ENCODE measurements at regions not wholly inside any gene's neighbourhood (a gene's known extent, or its start where the extent isn't known, plus 50 kb on each side); places are given as distances from the start of the nearest gene placed in this dataset.

DNA sequence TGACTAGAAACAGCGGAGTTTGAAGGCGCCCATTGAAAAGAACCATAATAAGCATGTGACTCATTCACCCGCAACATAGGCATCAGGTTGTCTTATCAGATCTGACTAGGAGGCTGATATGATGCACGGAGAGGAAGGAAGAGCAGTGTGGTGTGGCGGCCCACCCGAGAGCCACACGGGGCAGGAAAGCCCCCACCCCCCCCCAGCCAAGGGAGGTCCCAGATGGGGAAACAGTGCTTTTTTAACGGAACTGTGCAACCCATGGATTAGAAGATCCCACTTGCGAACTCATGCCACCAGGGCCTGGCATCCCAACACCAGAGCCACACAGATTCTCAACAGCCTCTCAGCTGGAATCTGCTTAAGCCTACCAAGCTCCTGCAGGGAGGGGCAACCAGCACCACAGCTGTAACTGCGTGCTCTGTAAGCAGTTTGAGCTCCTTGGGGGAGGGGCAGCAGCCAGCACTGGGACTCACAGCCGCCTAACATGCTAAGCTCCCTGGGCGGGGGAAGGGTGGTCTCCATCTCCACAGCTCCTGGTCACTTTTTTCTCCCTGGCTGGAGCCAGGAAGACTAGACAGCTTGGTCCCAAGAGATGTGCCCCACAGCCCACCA lies 466.2 kb downstream of the PDGFC start:
- POLR2A ChIA-PET: no interaction called here
- CTCF ChIA-PET: no interaction called here

DNA sequence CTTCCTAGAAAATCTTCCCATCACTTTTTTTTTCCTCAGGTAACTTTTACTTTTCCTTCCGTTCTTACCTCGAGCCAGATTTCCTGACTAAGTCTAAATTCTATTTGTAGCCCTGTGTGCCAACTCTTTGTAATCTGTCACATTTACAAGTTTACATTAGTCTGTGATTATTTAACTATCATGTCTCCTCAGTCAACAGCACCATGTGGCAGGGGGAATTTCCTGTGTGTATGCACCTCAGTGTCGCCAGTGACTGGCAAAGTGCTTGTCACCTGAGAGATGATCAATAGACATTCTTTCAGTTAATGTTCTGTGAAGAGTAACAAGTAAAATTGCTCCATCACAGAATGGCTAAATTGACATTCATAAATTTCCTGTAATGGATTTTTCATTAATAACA lies 468.5 kb downstream of the PDGFC start:
- POLR2A ChIA-PET: no interaction called here

DNA sequence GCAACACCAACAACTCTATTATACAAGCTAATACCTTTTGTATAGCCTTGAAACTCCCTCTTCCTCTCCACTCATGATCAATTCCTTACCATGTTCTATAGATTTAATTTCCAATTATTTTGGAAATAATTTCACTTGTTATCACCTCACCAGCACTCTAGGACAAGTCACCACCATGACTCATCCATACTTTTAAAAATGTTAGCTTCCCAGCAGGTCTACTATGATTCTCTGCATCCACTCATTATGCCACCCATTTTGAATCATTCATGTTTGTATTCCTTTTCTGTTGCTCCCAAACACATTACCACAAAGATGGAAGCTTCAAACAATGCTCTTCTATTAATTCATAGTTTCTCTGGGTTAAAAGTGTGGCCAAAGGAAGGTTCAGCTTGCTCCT lies 469.6 kb downstream of the PDGFC start:
- POLR2A ChIA-PET: no interaction called here
- CTCF ChIA-PET: no interaction called here

More for the DNA sequence above, 468.5 kb downstream of the PDGFC start:
- CTCF ChIA-PET: no interaction called here

DNA sequence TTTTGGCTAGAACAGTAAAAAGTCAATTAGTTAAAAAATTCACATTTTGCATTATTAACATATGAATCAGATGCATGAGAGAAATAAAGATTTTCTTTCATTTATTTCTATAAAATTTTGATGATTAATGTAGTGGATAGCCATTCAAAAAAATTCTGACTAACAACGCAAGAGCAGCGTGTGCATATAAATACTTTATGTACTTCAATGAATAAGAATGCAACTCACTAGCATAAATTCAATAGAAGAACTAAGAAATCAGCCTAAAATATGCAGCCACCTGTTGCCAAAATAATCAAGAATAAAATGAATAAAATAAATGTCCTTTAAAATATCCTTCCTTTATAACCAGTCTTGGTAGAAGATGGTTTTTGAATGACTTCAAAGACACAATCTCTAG lies 471.9 kb downstream of the PDGFC start:
- CTCF ChIA-PET: no interaction called here
- POLR2A ChIA-PET: no interaction called here

DNA sequence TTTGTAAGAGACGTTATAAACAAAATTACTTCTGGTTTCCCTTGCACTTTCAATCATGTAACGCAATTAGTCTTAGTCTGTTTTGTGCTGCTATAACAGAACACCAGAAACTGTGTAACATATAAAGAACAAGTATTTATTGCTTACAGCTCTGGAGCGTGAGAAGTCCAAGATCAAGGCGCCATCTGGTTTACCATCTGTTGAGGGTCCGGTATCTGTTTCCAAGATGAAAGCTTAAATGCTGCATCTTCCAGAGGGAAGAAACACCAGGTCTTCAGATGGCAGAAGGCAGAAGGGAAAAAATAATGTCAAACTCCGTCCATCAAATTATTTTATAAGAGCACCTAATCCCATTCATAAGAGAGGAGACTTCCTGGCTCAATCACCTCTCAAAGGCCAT lies 474.1 kb downstream of the PDGFC start:
- POLR2A ChIA-PET: no interaction called here

DNA sequence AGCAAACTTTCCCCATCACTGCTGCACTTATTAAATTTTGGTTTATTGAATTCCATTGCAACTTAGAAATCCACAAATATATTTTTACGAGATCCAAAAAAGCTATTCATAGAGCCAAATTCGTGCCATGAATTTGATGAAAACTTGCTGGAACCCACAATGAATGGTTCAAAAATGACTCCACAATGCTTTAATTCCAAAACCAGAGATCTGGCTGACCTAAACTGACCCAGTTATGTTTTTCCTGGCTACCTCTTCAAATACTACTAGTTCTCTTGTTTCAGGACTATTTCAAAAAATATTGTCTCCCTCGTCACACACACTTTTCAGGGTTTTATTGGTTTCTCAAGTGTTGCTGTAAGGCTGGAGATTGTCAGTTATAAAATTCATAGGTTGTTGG lies 474.8 kb downstream of the PDGFC start:
- ChIA-PET POLR2A (no interaction called here), CTCF (no interaction called here)

More for the DNA sequence above, 474.1 kb downstream of the PDGFC start:
- CTCF ChIA-PET: no interaction called here

DNA sequence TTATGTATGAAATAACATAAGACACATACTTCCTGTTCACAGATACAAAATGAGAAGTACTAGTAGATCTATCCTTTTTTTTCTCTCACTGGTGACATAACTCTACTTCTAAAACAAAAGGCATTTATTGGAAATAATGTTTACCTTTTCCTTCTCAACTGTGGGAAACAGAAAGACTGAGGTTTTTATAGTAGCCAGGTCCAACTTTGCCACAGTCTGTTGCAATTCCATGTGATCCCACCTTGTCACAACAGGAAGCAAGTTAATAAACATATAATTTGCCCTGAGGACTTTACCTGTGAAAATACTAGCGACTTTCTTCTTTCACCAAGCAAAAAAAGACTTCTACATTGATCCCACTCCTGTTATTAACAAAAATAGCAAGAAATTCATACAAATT lies 475.8 kb downstream of the PDGFC start:
- POLR2A ChIA-PET: no interaction called here
- CTCF ChIA-PET: no interaction called here

DNA sequence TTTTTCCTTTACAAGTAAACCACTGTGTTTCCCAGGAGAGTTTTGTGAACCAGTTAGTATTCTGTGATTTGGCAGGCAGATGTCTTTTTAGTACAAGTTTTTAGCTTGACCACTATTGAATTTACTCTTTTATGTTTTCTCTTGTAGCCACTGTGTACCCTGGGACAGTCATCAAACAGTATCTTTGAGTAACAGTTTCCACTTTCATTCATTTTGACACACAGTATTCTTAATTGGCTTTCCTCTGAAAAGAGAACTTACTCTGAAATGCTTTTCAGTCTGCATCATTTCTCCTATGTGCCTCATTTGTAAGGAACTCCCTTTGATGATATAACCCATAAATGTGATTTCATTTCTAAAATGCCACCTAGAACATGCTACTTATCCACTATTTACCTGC lies 476.5 kb downstream of the PDGFC start:
- CTCF ChIA-PET: no interaction called here
- POLR2A ChIA-PET: no interaction called here

DNA sequence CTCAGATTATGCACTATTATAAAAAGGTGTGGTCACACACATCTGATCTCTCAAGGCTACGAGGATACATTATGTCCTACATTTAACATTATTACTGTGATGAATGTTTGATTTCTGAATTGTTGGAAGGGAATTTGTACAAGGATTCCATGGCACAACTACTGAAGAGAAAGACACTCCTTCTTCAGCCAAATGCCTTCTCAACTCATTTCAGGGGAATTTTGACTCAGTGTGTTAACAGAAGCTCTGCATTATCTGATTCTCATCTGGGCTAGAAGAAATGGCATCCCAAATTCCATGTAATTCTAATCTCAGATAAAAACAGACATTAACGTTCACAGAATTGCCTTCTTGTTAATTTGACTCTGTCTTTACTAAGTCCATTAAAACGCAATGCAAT lies 477.7 kb downstream of the PDGFC start:
- POLR2A ChIA-PET: no interaction called here
- CTCF ChIA-PET: no interaction called here

DNA sequence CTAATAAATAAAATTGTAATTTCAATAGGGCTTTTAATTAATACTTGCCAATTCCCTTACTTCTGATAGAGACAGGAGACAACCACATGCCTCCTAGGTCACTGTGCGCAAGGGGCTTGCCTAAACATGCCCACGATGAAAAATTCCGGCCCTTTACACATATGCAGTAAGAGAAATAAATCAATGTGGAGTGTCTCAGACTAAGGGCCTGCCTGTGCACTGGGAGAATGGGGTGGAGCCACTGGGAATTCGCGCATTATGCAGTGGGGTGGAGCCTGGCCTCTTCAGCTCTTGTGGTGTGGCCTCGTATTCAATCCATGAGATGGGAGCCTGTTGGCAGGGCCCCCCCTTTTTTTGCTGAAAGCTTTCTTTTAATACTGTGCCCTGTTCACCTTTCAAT lies 484.5 kb downstream of the PDGFC start:
- CTCF ChIA-PET: no interaction called here
- POLR2A ChIA-PET: no interaction called here

DNA sequence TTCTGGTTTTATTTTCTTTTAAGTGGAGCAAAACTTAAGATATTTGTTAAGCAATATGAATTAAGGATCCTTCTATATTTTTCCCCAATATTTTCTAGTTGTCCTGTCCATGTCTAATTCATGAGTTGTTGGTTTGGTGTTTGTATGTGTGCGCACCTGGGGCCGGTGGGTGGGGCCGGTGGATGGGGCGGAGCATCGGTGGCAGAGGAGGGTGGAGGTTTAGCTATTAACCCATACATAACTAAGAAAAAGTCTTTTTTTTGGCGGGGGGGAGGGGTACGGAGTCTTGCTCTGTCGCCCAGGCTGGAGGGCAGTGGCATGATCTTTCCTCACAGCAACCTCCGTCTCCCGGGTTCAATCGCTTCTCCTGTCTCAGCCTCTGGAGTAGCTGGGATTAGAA lies 489.8 kb downstream of the PDGFC start:
- ChIA-PET POLR2A (no interaction called here), CTCF (no interaction called here)

DNA sequence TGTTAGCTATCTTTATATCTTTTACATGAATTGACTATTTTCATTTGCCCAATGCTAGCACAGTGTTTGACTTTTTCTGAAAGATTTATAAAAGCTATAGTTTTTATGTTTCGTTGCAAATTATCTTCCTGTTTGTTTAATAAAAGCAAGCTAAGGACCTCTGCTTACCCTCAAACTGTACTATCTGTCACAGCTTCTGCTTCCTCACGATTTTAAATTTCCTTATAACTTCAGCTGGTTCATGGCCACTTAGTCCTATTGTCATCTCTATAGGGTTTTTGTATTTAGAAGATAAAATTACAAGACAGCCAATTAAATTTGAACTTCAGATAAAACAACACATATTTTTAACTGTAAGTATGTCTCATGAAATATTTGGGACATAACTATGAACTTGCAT lies 494.0 kb downstream of the PDGFC start:
- POLR2A ChIA-PET: no interaction called here
- CTCF ChIA-PET: no interaction called here

DNA sequence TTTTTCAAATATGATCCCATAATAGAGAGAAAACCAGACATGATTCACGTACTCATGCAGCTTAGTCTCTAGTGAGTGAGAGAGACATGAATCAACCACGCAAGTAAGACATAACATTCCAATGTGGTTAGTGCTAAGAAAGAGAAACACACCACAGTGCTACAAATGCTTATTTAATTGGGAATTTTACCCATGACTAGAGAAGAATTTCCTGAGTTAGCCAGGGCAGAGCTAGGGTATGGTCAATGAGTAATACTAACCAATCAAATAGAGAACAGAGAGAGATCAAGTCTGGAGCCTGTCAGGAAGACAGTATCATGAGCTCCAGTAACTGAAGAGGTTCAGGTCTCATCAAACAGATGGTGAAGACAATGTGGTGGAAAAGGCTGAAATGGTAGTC lies 495.2 kb downstream of the PDGFC start:
- POLR2A ChIA-PET: no interaction called here
- CTCF ChIA-PET: no interaction called here

DNA sequence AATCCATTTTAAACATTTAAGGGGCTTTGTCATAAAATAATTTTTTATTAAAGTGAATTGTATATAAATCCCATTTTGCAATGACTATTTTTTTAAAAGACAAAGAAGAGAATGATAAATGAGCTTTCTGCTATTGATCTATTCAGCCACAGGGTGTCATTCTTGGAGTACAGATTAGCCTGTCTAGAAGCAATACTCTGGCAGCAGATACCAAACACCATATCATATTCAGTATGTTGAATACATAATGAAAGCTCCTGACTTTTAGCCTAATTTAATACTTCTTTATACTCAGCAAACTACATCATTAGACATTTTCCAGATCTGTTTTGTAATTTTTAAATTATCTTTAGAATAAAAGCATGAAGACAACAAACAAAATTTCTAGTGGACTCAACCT lies 496.3 kb downstream of the PDGFC start:
- ChIA-PET POLR2A (no interaction called here), CTCF (no interaction called here)

DNA sequence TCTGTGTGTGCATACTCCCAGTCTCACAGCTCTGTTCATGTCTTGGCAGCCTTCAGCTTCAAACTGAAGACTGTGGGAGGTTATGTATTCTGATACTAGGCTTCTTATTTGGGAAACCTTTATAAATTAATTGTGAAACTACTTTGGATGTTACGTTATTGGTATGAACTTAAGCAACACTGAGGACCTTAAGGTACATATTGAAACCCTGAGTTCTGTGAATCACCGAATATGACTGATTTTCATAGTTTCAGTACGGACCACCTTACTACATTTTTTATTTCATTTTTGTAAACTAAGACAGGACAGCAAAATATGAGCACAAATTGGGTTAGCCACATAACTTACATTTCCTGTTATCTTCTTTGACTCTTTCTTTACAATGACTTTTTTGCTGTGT lies 498.4 kb downstream of the PDGFC start:
- ChIA-PET POLR2A (no interaction called here), CTCF (no interaction called here)

DNA sequence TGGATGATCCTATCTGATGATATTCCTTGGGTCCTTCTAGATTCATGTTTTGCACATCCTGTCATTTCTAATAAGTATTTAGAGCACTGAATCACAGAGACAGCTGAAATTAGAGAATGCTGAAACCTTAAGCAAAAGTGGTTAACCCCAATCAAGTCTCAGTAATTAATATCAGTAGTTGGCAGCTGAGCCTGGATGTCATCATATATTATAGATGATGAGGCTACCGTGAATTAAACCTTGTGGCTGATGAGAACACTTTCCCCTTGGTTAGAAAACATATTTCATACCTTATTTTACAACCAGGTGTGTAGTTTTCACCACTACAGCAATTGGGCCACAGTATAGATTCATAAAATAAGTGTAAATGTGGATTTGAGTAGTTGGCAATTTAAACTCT lies 499.0 kb downstream of the PDGFC start:
- ChIA-PET POLR2A (no interaction called here), CTCF (no interaction called here)

DNA sequence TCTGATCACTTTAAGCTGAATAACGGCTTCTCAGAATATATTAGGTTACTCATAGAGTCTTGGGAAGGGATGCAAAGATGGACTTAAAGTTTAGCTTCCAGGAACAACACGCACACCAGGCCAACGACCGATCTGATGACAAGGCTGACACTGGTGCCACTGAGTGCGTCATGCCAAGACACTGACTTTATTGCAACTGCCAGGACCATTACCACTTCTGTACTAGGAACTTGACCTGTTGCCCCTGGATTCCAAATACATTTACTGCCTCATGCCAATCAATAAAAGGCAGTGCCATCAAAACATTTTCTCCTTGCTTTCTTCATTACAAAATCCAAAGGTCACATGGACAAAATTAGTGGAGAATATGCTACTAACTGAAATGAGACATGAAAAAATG lies 505.9 kb upstream of the CTSO start:
- CTCF ChIA-PET: no interaction called here
- POLR2A ChIA-PET: no interaction called here

DNA sequence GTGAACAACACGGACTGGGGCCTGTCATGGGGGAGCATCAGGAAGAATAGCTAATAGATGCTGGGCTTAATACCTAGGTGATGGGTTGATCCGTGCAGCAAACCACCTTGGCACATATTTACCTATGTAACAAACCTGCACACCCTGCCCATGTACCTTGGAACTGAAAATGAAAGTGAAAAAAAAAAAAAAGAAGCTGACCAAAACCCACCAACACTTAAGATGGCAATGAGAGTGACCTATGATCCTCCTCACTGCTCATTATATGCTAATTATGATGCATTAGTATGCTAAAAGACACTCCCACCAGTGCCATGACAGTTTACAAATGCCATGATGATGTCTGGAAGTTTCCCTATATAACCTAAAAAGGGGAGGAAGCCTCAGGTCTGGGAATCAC lies 503.2 kb upstream of the CTSO start:
- CTCF ChIA-PET: no interaction called here
- POLR2A ChIA-PET: no interaction called here

DNA sequence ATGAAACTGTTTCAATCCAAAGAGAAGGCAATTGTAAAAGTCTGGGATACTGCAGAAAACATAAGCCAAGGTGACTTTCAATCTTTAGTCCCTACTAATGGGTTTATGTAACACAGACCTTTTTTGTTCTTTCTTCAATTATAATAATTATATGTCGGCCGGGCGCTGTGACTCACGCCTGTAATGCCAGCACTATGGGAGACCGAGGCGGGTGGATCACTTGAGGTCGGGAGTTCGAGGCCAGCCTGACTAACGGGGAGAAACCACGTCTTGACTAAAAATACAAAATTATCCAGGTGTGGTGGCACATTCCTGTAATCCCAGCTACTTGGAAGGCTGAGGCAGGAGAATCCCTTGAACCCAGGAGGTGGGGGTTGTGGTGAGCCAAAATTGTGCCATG lies 489.8 kb upstream of the CTSO start:
- POLR2A ChIA-PET: no interaction called here
- CTCF ChIA-PET: no interaction called here

DNA sequence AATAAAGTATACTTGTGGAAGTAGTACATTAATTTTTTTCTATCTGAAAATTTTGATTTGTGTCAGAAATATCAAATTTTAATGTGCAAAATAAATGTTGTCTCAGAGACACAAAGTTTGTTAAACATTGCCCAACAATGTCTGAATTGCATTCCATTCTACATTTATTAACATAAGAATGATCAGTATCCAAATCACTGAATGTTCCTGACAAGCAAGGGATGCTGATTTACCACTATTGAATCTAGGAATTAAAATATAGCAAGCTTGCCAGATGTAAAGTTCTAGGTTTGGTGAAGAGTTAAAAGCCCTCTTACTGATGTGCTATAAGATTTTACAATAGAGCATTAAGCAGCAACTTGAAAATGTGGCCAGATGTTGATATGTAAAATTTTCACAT lies 489.2 kb upstream of the CTSO start:
- CTCF ChIA-PET: no interaction called here
- POLR2A ChIA-PET: no interaction called here

DNA sequence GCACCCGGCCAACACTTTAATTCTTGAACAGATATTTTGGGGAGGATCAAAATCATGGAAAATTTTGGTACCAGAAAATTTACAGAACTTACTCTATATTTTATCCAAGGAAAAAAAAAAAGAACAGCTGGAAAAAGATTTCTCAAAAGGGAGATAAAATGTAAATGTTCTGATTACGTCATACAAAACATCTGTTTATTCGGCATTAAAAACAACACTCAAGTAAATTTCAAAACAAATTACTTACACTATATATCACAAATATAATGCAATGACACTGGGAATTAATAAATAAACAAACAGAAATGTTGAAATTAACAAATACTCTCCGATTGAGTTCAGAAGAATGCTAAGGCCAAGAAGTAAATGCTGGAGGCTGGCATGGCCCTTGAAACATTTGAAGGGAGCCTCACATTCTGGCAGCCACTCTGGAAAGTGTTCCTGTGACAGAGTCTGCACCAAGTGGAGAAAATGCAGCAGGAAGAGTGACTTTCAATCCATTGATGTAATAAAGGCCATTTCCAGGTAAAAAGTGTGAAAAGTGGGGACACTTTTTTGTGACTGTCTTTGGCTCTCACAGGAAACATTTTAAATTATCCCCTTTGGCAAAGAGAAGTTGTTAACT lies 486.0 kb upstream of the CTSO start:
- CTCF ChIA-PET: no interaction called here
- POLR2A ChIA-PET: no interaction called here

DNA sequence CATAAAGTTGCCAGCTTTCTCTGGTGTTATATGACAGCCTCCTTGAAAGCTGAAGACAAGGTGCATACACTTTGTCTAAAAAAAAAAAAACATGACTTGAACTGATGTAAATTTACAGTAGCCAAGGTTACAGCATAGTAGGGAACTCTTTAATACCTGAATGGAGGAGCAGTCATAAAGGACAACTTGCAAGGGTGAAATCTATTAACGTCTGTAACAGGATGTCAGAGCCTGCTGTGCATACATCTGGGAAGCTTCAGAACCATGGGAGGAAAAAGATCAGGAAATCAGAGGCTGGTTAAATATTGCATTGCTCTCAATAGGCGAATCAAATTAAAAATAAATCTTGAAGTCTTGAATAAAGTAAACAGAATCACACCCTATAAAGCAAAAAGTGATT lies 484.0 kb upstream of the CTSO start:
- ChIA-PET CTCF (no interaction called here), POLR2A (no interaction called here)

DNA sequence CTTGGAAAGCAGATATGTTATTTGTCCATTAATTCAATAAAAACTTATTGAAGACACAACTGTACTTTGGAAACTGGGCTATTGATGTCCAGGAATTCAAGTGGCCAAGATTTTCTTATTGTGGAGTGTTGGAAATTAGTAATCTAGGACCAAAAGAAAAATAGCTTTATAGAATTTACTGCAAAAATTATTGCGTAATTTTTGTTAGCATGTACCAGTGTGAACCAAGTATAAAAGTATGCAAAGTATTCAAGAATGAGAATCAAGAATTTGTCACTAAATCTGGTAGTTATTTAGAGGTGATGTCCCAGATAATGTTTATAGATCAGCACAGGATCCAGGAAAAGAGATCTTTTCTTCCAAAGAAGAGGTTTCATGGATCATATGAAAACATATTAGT lies 468.9 kb upstream of the CTSO start:
- ChIA-PET CTCF (no interaction called here), POLR2A (no interaction called here)
